ENCODE measurements at regions not wholly inside any gene's neighbourhood (a gene's known extent, or its start where the extent isn't known, plus 50 kb on each side); places are given as distances from the start of the nearest gene placed in this dataset.

DNA sequence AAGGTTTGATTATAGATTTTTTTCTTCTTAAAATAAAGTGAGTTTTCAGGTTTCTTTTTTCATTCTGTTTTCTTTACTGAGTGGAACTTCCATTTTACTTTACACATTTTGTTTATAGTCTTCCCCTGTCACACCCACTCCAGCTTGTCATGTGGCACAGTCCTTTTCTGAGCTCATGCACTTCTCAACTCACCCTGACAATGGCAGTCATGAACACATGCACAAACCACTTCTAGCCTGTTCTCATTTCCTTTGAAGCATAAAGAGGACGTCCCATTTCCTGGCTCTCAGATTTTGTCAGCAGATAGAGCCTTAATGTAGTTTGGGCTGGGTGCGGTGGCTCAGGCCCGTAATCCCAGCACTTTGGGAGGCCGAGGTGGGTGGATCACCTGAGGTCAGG lies 168.0 kb downstream of the AHSP start:
- no peak for DNase-seq (ENCODE audit: extremely low spot score, unreplicated experiment)
- Mint-ChIP-seq H3K27ac (no peak overlapping the region), H3K36me3 (no peaks in the 10 kb centered on the region), H3K4me1 (ENCODE audit: unreplicated experiment) (no peaks in the 10 kb centered on the region), H3K4me3 (no peak overlapping the region), H3K27me3 (peaks cover 12% of the 10 kb centered on the region), H3K9me3 (no peaks in the 10 kb centered on the region)
- TF ChIP-seq, protein P1, sequence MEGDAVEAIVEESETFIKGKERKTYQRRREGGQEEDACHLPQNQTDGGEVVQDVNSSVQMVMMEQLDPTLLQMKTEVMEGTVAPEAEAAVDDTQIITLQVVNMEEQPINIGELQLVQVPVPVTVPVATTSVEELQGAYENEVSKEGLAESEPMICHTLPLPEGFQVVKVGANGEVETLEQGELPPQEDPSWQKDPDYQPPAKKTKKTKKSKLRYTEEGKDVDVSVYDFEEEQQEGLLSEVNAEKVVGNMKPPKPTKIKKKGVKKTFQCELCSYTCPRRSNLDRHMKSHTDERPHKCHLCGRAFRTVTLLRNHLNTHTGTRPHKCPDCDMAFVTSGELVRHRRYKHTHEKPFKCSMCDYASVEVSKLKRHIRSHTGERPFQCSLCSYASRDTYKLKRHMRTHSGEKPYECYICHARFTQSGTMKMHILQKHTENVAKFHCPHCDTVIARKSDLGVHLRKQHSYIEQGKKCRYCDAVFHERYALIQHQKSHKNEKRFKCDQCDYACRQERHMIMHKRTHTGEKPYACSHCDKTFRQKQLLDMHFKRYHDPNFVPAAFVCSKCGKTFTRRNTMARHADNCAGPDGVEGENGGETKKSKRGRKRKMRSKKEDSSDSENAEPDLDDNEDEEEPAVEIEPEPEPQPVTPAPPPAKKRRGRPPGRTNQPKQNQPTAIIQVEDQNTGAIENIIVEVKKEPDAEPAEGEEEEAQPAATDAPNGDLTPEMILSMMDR (conservative IDR thresholded peaks at IDR 0.05): no peak

DNA sequence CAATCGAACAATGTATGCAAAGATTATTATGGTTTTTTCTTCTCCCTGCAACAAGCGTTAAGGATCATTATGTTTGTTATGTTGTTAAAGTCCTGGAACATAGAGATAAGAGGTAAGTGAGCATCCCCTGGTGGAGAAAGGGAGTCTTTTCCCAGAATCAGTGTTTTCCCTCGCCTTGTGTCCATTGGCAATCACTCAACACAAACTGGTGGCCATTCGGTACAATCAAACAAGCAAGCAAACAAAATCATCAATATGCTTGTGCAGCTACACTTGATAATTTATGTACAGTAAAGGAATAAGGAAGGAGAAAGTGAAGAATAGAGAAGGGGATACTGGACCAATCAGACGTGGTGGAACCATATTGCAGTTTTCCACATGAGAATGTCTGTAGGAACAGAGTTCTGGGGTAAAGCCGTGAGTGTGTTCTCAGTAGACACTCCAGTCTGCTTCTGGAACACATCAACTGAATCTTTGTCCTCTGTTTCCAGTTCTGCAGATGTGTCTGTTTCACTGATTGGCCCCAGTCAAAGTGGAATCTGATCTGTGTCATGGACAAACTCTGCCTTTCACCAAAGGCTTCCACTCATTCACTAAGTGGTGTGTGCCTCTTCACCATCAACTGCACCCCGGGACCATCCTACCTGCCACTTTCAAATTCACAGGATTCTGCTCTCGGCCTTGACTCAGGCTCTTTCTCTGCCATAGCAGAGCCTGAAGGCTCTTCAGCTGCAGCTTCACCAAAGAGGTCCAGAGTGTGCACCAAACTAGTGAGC lies 169.5 kb downstream of the AHSP start:
- TF ChIP-seq, protein P1 (conservative IDR thresholded peaks at IDR 0.05): peak; percentile 70
- no peaks in the 10 kb centered on the region for H3K36me3 Mint-ChIP-seq
- H3K4me1 Mint-ChIP-seq (ENCODE audit: unreplicated experiment): peaks cover 10% of the 10 kb centered on the region
- H3K9me3 Mint-ChIP-seq: no peaks in the 10 kb centered on the region
- no peak for DNase-seq (ENCODE audit: extremely low spot score, unreplicated experiment)
- H3K27me3 Mint-ChIP-seq: peaks cover 10% of the 10 kb centered on the region
- no peak overlapping the region for H3K27ac Mint-ChIP-seq
- H3K4me3 Mint-ChIP-seq: no peak overlapping the region

DNA sequence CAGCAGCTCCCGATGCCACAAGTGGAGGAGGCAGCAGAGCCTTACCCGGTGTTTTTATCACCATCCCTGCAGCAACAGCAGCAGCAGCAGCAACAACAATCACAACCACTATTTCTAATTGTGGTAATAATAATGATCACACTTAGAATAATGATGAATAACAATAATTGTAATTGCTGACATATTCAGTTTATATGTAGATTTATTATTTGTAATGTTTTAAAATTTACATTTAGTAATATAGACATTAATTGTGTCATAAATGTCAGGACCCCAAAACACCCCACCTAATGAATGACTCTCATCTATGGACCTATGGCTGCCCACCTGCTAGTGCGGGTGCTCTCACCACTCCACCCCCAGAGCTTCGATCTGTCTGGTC lies 170.0 kb downstream of the AHSP start:
- peaks cover 10% of the 10 kb centered on the region for H3K27me3 Mint-ChIP-seq
- peaks cover 10% of the 10 kb centered on the region for H3K4me1 Mint-ChIP-seq (ENCODE audit: unreplicated experiment)
- no peak overlapping the region for H3K27ac Mint-ChIP-seq
- TF ChIP-seq, protein P1 (conservative IDR thresholded peaks at IDR 0.05): no peak
- no peak for DNase-seq (ENCODE audit: extremely low spot score, unreplicated experiment)
- no peaks in the 10 kb centered on the region for H3K36me3 Mint-ChIP-seq
- H3K4me3 Mint-ChIP-seq: no peak overlapping the region
- H3K9me3 Mint-ChIP-seq: no peaks in the 10 kb centered on the region

DNA sequence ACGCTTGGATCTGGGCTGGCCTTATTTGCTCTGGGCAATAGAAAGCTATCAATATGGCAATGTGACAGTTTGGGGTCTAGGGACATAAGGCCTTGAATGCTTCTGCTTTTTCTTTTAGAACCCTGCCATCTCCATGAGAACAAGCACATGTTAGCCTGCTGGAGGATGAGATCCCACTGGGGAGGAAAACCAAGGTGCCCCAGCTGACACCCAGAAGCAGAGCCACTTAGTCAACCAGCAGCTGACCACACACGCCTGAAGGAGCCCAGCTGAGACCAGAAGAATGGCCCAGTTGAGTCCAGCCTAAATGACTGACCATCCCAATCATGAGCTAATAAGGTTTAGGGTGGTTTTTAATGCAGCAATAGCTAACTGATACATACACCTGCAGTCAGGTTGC lies 171.2 kb downstream of the AHSP start:
- Mint-ChIP-seq H3K36me3 (no peaks in the 10 kb centered on the region), H3K9me3 (no peaks in the 10 kb centered on the region), H3K27me3 (peaks cover 10% of the 10 kb centered on the region), H3K4me1 (ENCODE audit: unreplicated experiment) (peaks cover 10% of the 10 kb centered on the region), H3K4me3 (no peak overlapping the region), H3K27ac (no peak overlapping the region)
- no peak for DNase-seq (ENCODE audit: extremely low spot score, unreplicated experiment)
- TF ChIP-seq, protein P1 (conservative IDR thresholded peaks at IDR 0.05): no peak

DNA sequence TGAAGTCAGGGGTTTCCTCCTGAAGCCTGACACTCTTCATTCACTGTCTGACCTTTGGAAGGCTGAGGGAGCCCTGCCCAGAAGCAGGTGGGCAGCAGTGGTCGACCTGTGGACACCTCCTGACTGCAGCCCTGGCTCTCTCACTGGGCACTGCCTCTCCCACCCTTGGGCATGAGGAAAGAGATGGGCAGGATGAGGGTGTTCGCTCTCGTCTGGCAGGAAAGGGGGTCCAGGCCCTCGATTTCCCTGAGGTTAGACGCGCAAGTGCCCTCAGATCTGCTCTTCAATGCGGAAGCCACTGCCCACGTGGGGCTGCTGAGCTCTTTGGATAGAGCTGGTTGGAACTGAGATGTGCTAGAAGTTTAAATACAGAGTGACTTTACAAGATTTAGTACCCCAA lies 171.9 kb downstream of the AHSP start:
- Mint-ChIP-seq H3K4me1 (ENCODE audit: unreplicated experiment) (peaks cover 10% of the 10 kb centered on the region), H3K27me3 (peaks cover 10% of the 10 kb centered on the region), H3K36me3 (no peaks in the 10 kb centered on the region), H3K4me3 (peak overlapping the region; percentile 71), H3K9me3 (no peaks in the 10 kb centered on the region), H3K27ac (no peak overlapping the region)
- no peak for DNase-seq (ENCODE audit: extremely low spot score, unreplicated experiment)
- TF ChIP-seq, protein P1 (conservative IDR thresholded peaks at IDR 0.05): no peak

Data from type B pancreatic cell (in vitro differentiated cells).